ENCODE measurements at regions not wholly inside any gene's neighbourhood (a gene's known extent, or its start where the extent isn't known, plus 50 kb on each side); places are given as distances from the start of the nearest gene placed in this dataset.

- H3K27me3 Mint-ChIP-seq = no peaks in the 10 kb centered on the region
- H3K4me1 Mint-ChIP-seq = no peaks in the 10 kb centered on the region
- ATAC-seq (replicated peaks in 1 of 4) (peak in 3 of 4 experiments; percentile 50 to 57 (median 51)), DNase-seq (peak in 27 of 35 experiments; percentile 4 to 51 (median 19))
- no peak overlapping the region for H3K4me3 Mint-ChIP-seq
- H3K9me3 Mint-ChIP-seq = no peaks in the 10 kb centered on the region
- H3K36me3 Mint-ChIP-seq = no peaks in the 10 kb centered on the region
- H3K36me3 ChIP-seq (ENCODE audit: control insufficient read depth in 2 of 2, extremely low read depth in 1 of 2, insufficient read depth in 1 of 2, low read length in 1 of 2) = no peaks in the 10 kb centered on the region
- ChIA-PET POLR2A (no interaction called here), CTCF (interaction anchor here (0.6 to 1.8 kb wide), 14 partner anchors 9 to 875 kb away, joined by 3 to 12 read pairs (median 4); no protein-coding TSS in a partner anchor)
- no CpG with 5 or more reads among the region's 4 CpGs for WGBS (ENCODE audit: insufficient coverage)
- H3K27me3 ChIP-seq (replicated peaks in 1 of 2; ENCODE audit: control insufficient read depth in 2 of 2, extremely low read depth in 1 of 2, insufficient read depth in 2 of 2, low read length in 1 of 2) = no peaks in the 10 kb centered on the region
- H3K9me3 ChIP-seq = no peaks in the 10 kb centered on the region
- no peaks in the 10 kb centered on the region for H3K4me1 ChIP-seq (ENCODE audit: control insufficient read depth in 1 of 2, extremely low read depth in 1 of 2, insufficient read depth in 2 of 2, low read length in 2 of 2)
- no peak overlapping the region for H3K27ac Mint-ChIP-seq
- H3K4me3 ChIP-seq (ENCODE audit: control insufficient read depth in 1 of 2, extremely low read depth in 1 of 2, low read length in 1 of 2) = no peak overlapping the region
- no peak overlapping the region for H3K27ac ChIP-seq (ENCODE audit: low read length)
Measured at GRCh38 chr1:60978421-60979357, 103.7 kb upstream of the NFIA start.

GRCh38 chr1:60977661-60978060, 104.7 kb upstream of the NFIA start:
- Histone ChIP-seq H3K4me1 (ENCODE audit: control insufficient read depth in 1 of 2, extremely low read depth in 1 of 2, insufficient read depth in 2 of 2, low read length in 2 of 2) (no peaks in the 10 kb centered on the region), H3K36me3 (ENCODE audit: control insufficient read depth in 2 of 2, extremely low read depth in 1 of 2, insufficient read depth in 1 of 2, low read length in 1 of 2) (no peaks in the 10 kb centered on the region), H3K4me3 (ENCODE audit: control insufficient read depth in 1 of 2, extremely low read depth in 1 of 2, low read length in 1 of 2) (no peak overlapping the region), H3K27ac (ENCODE audit: low read length) (no peak overlapping the region), H3K27me3 (replicated peaks in 1 of 2; ENCODE audit: control insufficient read depth in 2 of 2, extremely low read depth in 1 of 2, insufficient read depth in 2 of 2, low read length in 1 of 2) (no peaks in the 10 kb centered on the region), H3K9me3 (no peaks in the 10 kb centered on the region)
- ATAC-seq (replicated peaks in 1 of 4) = no peak
- no peak for DNase-seq
- no peaks in the 10 kb centered on the region for H3K4me1 Mint-ChIP-seq
- CTCF ChIA-PET = interaction anchor here (0.5 to 1.8 kb wide), 4 partner anchors 65 to 876 kb away, joined by 3 to 12 read pairs (median 4); no protein-coding TSS in a partner anchor
- POLR2A ChIA-PET = interaction anchor here in 1 of 2 donors (0.6 kb wide), 1 partner anchor 611 kb away, joined by 3 read pairs; no protein-coding TSS in a partner anchor
- H3K9me3 Mint-ChIP-seq = no peaks in the 10 kb centered on the region
- H3K27ac Mint-ChIP-seq = no peak overlapping the region
- H3K27me3 Mint-ChIP-seq = no peaks in the 10 kb centered on the region
- no peaks in the 10 kb centered on the region for H3K36me3 Mint-ChIP-seq
- no peak overlapping the region for H3K4me3 Mint-ChIP-seq

GRCh38 chr1:60974524-60975372, 107.6 kb upstream of the NFIA start:
- WGBS (ENCODE audit: insufficient coverage) = 80% methylated on average over 1 of the region's 5 CpGs
- no peak overlapping the region for H3K4me3 ChIP-seq (ENCODE audit: control insufficient read depth in 1 of 2, extremely low read depth in 1 of 2, low read length in 1 of 2)
- no peaks in the 10 kb centered on the region for H3K36me3 ChIP-seq (ENCODE audit: control insufficient read depth in 2 of 2, extremely low read depth in 1 of 2, insufficient read depth in 1 of 2, low read length in 1 of 2)
- H3K9me3 ChIP-seq = no peaks in the 10 kb centered on the region
- CTCF ChIA-PET = interaction anchor here in 1 of 2 donors (1.2 kb wide), 1 partner anchor 361 kb away, joined by 3 read pairs; no protein-coding TSS in a partner anchor
- DNase-seq = no peak
- Mint-ChIP-seq H3K9me3 (no peaks in the 10 kb centered on the region), H3K4me1 (no peaks in the 10 kb centered on the region), H3K36me3 (no peaks in the 10 kb centered on the region), H3K27me3 (no peaks in the 10 kb centered on the region), H3K4me3 (no peak overlapping the region), H3K27ac (no peak overlapping the region)
- no peaks in the 10 kb centered on the region for H3K4me1 ChIP-seq (ENCODE audit: control insufficient read depth in 1 of 2, extremely low read depth in 1 of 2, insufficient read depth in 2 of 2, low read length in 2 of 2)
- no peak overlapping the region for H3K27ac ChIP-seq (ENCODE audit: low read length)
- POLR2A ChIA-PET = no interaction called here
- peaks cover 0 to 4% of the 10 kb centered on the region in 2 experiments for H3K27me3 ChIP-seq (replicated peaks in 1 of 2; ENCODE audit: control insufficient read depth in 2 of 2, extremely low read depth in 1 of 2, insufficient read depth in 2 of 2, low read length in 1 of 2)
- no peak for ATAC-seq (replicated peaks in 1 of 4)

- ATAC-seq (replicated peaks in 1 of 4) = no peak
- Mint-ChIP-seq H3K27me3 (no peaks in the 10 kb centered on the region), H3K27ac (no peak overlapping the region)
Measured at GRCh38 chr1:60973668-60974067, 108.7 kb upstream of the NFIA start.

GRCh38 chr1:60972841-60973364, 109.5 kb upstream of the NFIA start:
- no peak overlapping the region for H3K27ac ChIP-seq (ENCODE audit: low read length)
- no peaks in the 10 kb centered on the region for H3K36me3 Mint-ChIP-seq
- WGBS (ENCODE audit: insufficient coverage) = 50% methylated on average over 1 of the region's 4 CpGs
- H3K4me3 Mint-ChIP-seq = no peak overlapping the region
- ChIA-PET CTCF (no interaction called here), POLR2A (no interaction called here)
- H3K27ac Mint-ChIP-seq = no peak overlapping the region
- peaks cover 2 to 5% of the 10 kb centered on the region in 2 donors for H3K27me3 Mint-ChIP-seq
- H3K4me3 ChIP-seq (ENCODE audit: control insufficient read depth in 1 of 2, extremely low read depth in 1 of 2, low read length in 1 of 2) = no peak overlapping the region
- no peaks in the 10 kb centered on the region for H3K36me3 ChIP-seq (ENCODE audit: control insufficient read depth in 2 of 2, extremely low read depth in 1 of 2, insufficient read depth in 1 of 2, low read length in 1 of 2)
- H3K9me3 Mint-ChIP-seq = no peaks in the 10 kb centered on the region
- H3K4me1 Mint-ChIP-seq = no peaks in the 10 kb centered on the region
- H3K9me3 ChIP-seq = no peaks in the 10 kb centered on the region
- no peak for DNase-seq
- H3K4me1 ChIP-seq (ENCODE audit: control insufficient read depth in 1 of 2, extremely low read depth in 1 of 2, insufficient read depth in 2 of 2, low read length in 2 of 2) = no peaks in the 10 kb centered on the region
- no peak for ATAC-seq (replicated peaks in 1 of 4)
- H3K27me3 ChIP-seq (replicated peaks in 1 of 2; ENCODE audit: control insufficient read depth in 2 of 2, extremely low read depth in 1 of 2, insufficient read depth in 2 of 2, low read length in 1 of 2) = peaks cover 0 to 6% of the 10 kb centered on the region in 2 experiments

More at GRCh38 chr1:60973668-60974067, 108.7 kb upstream of the NFIA start:
- no peaks in the 10 kb centered on the region for H3K9me3 Mint-ChIP-seq
- no peak overlapping the region for H3K4me3 Mint-ChIP-seq
- Histone ChIP-seq H3K27ac (ENCODE audit: low read length) (no peak overlapping the region), H3K27me3 (replicated peaks in 1 of 2; ENCODE audit: control insufficient read depth in 2 of 2, extremely low read depth in 1 of 2, insufficient read depth in 2 of 2, low read length in 1 of 2) (peaks cover 0 to 4% of the 10 kb centered on the region in 2 experiments), H3K36me3 (ENCODE audit: control insufficient read depth in 2 of 2, extremely low read depth in 1 of 2, insufficient read depth in 1 of 2, low read length in 1 of 2) (no peaks in the 10 kb centered on the region), H3K4me3 (ENCODE audit: control insufficient read depth in 1 of 2, extremely low read depth in 1 of 2, low read length in 1 of 2) (no peak overlapping the region), H3K4me1 (ENCODE audit: control insufficient read depth in 1 of 2, extremely low read depth in 1 of 2, insufficient read depth in 2 of 2, low read length in 2 of 2) (no peaks in the 10 kb centered on the region), H3K9me3 (no peaks in the 10 kb centered on the region)
- H3K36me3 Mint-ChIP-seq = no peaks in the 10 kb centered on the region
- DNase-seq = no peak
- 81% methylated on average over 3 of the region's 4 CpGs for WGBS (ENCODE audit: insufficient coverage)
- CTCF ChIA-PET = no interaction called here
- POLR2A ChIA-PET = no interaction called here
- no peaks in the 10 kb centered on the region for H3K4me1 Mint-ChIP-seq

GRCh38 chr1:60971330-60971729, 111.0 kb upstream of the NFIA start:
- Mint-ChIP-seq H3K27me3 (peaks cover 5 to 6% of the 10 kb centered on the region in 2 donors), H3K27ac (no peak overlapping the region), H3K36me3 (no peaks in the 10 kb centered on the region), H3K4me1 (no peaks in the 10 kb centered on the region), H3K4me3 (no peak overlapping the region), H3K9me3 (peaks cover 7 to 12% (median 11%) of the 10 kb centered on the region in 3 donors)
- Histone ChIP-seq H3K9me3 (no peaks in the 10 kb centered on the region), H3K27ac (ENCODE audit: low read length) (no peak overlapping the region), H3K36me3 (ENCODE audit: control insufficient read depth in 2 of 2, extremely low read depth in 1 of 2, insufficient read depth in 1 of 2, low read length in 1 of 2) (no peaks in the 10 kb centered on the region), H3K4me1 (ENCODE audit: control insufficient read depth in 1 of 2, extremely low read depth in 1 of 2, insufficient read depth in 2 of 2, low read length in 2 of 2) (no peaks in the 10 kb centered on the region), H3K4me3 (ENCODE audit: control insufficient read depth in 1 of 2, extremely low read depth in 1 of 2, low read length in 1 of 2) (no peak overlapping the region), H3K27me3 (replicated peaks in 1 of 2; ENCODE audit: control insufficient read depth in 2 of 2, extremely low read depth in 1 of 2, insufficient read depth in 2 of 2, low read length in 1 of 2) (peaks cover 0 to 6% of the 10 kb centered on the region in 2 experiments)
- no peak for ATAC-seq (replicated peaks in 1 of 4)
- no peak for DNase-seq
- ChIA-PET CTCF (no interaction called here), POLR2A (no interaction called here)
- WGBS (ENCODE audit: insufficient coverage) = 100% methylated on average over 1 of the region's 2 CpGs
